Upper lobe of left lung (tissue), 6 donors: ENCODE measurements at regions not wholly inside any gene's neighbourhood (a gene's known extent, or its start where the extent isn't known, plus 50 kb on each side); places are given as distances from the start of the nearest gene placed in this dataset.

Source experiments
- ATAC-seq, 2 donors: fragments of 200-7000 bp; cut with Tn5 transposase; one replicate each; pipeline ENCODE4 v1.9.1; 2022; ENCODE audit warnings: mild to moderate bottlenecking in 2 of 2, moderate library complexity in 2 of 2; ENCODE audit not compliant: low FRiP score in 2 of 2
- DNase-seq, 2 donors: peaks; one replicate each; pipeline ENCODE4 v3.0.0-alpha.2; 2019 to 2020
- H3K27ac ChIP-seq, 4 donors: fragments of 200-600 bp; sonication (generic); one replicate each; pipeline ENCODE4 v1.5.1; 2016 to 2019
- H3K27me3 ChIP-seq, 4 donors: fragments of 200-600 bp; sonication (generic); one replicate each; pipeline ENCODE4 v1.5.1; 2017 to 2019
- H3K36me3 ChIP-seq, 4 donors: fragments of 200-600 bp; sonication (generic); one replicate each; pipeline ENCODE4 v1.5.1; 2016 to 2019
- H3K4me1 ChIP-seq, 4 donors: fragments of 200-600 bp; sonication (generic); one replicate each; pipeline ENCODE4 v1.5.1; 2018 to 2019
- H3K4me3 ChIP-seq, 4 donors: fragments of 200-600 bp; sonication (generic); one replicate each; pipeline ENCODE4 v1.5.1; 2017 to 2019; ENCODE audit warnings: mild to moderate bottlenecking in 2 of 4, moderate library complexity in 1 of 4
- H3K9me3 ChIP-seq, 4 donors: fragments of 200-600 bp; sonication (generic); one replicate each; pipeline ENCODE4 v1.5.1; 2018 to 2019
- EP300 ChIP-seq, 4 donors: sonication (generic); formaldehyde crosslinking; IDR thresholded peaks; one replicate each; pipeline ENCODE4 v1.5.1; 2017; ENCODE audit warnings: antibody characterized with exemption in 4 of 4, control low read depth in 2 of 4
- POLR2A ChIP-seq, 4 donors: fragments of 450-650 bp; IDR thresholded peaks; one replicate each; pipeline ENCODE4 v1.5.1; 2016 to 2017; ENCODE audit warnings: antibody characterized with exemption in 4 of 4, mild to moderate bottlenecking in 2 of 4
- POLR2AphosphoS5 ChIP-seq, 2 donors: sonication (generic); formaldehyde crosslinking; IDR thresholded peaks; one replicate each; pipeline ENCODE4 v1.5.1; 2017; ENCODE audit warnings: antibody characterized with exemption in 2 of 2
- WGBS, 2 donors: methylation state at CpG; one replicate each; pipeline ENCODE4 v1.1.5; 2017 to 2018; 5-methylcytosine and 5-hydroxymethylcytosine counted together
- TF ChIP-seq, protein P1 (sequence below), 6 experiments: fragments of 450-650 bp in 4 of 6; fragments of 200-600 bp in 2 of 6; sonication (generic) in 2 of 6; IDR thresholded peaks; one replicate each; pipeline ENCODE4 v1.5.1; 2016 to 2019; ENCODE audit warnings: antibody characterized with exemption in 6 of 6
- donor health status: DM: no; HTN: no; CAD: no; lungs with moderate emphysema.
- donor health status: DM: no; HTN: yes; CAD: no; lungs with severe emphysema.

DNA sequence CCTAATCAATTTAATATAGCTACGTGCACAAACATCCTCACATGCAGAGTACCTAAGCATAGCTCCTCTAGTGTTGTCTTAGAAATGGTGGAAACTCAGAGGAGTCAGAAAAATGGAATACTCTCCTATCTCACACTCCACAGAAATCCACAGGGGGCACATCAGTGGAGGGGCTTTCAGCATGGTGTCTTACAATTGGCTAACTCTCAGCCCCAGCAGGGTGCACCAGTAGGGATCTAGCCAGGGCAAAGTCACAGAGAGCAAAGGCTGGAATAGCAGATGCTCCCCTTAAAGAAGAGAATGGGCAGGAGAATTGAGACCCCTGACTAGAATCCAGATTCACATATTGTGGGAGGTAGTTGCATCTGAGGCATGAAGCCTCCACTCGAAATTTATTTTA lies 135.7 kb downstream of the MAIP1 start:
- Histone ChIP-seq H3K27me3 (no peaks in the 10 kb centered on the region), H3K9me3 (no peaks in the 10 kb centered on the region), H3K4me3 (no peak overlapping the region), H3K36me3 (no peaks in the 10 kb centered on the region), H3K27ac (no peak overlapping the region), H3K4me1 (no peaks in the 10 kb centered on the region)
- ATAC-seq: no peak
- WGBS, 2 donors: 64 to 88% methylated on average over 2 of the region's 2 CpGs
- TF ChIP-seq EP300 (IDR thresholded peaks at IDR 0.05) (no peak), POLR2AphosphoS5 (IDR thresholded peaks at IDR 0.05) (no peak), POLR2A (IDR thresholded peaks at IDR 0.05) (no peak)
- TF ChIP-seq, protein P1, sequence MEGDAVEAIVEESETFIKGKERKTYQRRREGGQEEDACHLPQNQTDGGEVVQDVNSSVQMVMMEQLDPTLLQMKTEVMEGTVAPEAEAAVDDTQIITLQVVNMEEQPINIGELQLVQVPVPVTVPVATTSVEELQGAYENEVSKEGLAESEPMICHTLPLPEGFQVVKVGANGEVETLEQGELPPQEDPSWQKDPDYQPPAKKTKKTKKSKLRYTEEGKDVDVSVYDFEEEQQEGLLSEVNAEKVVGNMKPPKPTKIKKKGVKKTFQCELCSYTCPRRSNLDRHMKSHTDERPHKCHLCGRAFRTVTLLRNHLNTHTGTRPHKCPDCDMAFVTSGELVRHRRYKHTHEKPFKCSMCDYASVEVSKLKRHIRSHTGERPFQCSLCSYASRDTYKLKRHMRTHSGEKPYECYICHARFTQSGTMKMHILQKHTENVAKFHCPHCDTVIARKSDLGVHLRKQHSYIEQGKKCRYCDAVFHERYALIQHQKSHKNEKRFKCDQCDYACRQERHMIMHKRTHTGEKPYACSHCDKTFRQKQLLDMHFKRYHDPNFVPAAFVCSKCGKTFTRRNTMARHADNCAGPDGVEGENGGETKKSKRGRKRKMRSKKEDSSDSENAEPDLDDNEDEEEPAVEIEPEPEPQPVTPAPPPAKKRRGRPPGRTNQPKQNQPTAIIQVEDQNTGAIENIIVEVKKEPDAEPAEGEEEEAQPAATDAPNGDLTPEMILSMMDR (IDR thresholded peaks at IDR 0.05): no peak
- no peak for DNase-seq

DNA sequence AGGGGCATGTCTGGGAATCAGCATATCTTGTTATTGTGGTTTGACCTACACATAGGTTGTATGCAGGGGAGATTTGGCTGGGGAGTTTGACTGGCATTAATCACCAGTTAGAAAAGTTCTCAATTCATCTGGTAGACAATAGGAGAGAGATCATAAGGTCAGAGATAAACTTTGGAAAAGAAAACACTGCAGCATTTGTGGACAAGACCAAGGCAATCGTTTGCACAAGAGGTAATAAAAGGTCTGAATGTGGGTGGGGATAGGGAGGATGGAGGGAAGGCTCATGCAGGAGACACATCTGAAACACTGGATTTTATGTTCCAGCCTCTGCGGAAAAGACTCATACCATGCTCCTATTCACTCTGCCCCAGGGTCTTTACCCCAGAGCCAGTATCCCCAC lies 136.9 kb downstream of the MAIP1 start:
- Histone ChIP-seq H3K27ac (no peak overlapping the region), H3K4me1 (no peaks in the 10 kb centered on the region)
- 64 to 68% methylated on average over 2 of the region's 2 CpGs for WGBS, 2 donors

GRCh38 chr2:200095436-200095835 lies 140.1 kb downstream of the MAIP1 start:
- H3K9me3 ChIP-seq: no peaks in the 10 kb centered on the region
- H3K27me3 ChIP-seq: no peaks in the 10 kb centered on the region
- H3K4me1 ChIP-seq: no peaks in the 10 kb centered on the region
- 93 to 98% methylated on average over 3 of the region's 3 CpGs for WGBS, 2 donors
- no peak for DNase-seq
- H3K4me3 ChIP-seq: no peak overlapping the region
- ATAC-seq: no peak
- H3K27ac ChIP-seq: no peak overlapping the region
- no peaks in the 10 kb centered on the region for H3K36me3 ChIP-seq
- TF ChIP-seq EP300 (IDR thresholded peaks at IDR 0.05): no peak
- no peak for TF ChIP-seq POLR2A (IDR thresholded peaks at IDR 0.05)
- no peak for TF ChIP-seq POLR2AphosphoS5 (IDR thresholded peaks at IDR 0.05)
- TF ChIP-seq, protein P1 (IDR thresholded peaks at IDR 0.05): no peak

More for the DNA sequence above, 136.9 kb downstream of the MAIP1 start:
- H3K36me3 ChIP-seq: no peaks in the 10 kb centered on the region
- H3K9me3 ChIP-seq: no peaks in the 10 kb centered on the region
- H3K4me3 ChIP-seq: no peak overlapping the region
- no peak for ATAC-seq
- TF ChIP-seq EP300 (IDR thresholded peaks at IDR 0.05) (no peak), POLR2A (IDR thresholded peaks at IDR 0.05) (no peak), POLR2AphosphoS5 (IDR thresholded peaks at IDR 0.05) (no peak)
- TF ChIP-seq, protein P1 (IDR thresholded peaks at IDR 0.05): no peak
- no peaks in the 10 kb centered on the region for H3K27me3 ChIP-seq
- DNase-seq: no peak

- DNase-seq (no peak), ATAC-seq (no peak)
- no peak for TF ChIP-seq EP300 (IDR thresholded peaks at IDR 0.05)
- TF ChIP-seq POLR2A (IDR thresholded peaks at IDR 0.05): no peak
- TF ChIP-seq POLR2AphosphoS5 (IDR thresholded peaks at IDR 0.05): no peak
- TF ChIP-seq, protein P1 (IDR thresholded peaks at IDR 0.05): no peak
- 85 to 92% methylated on average over 1 of the region's 1 CpG for WGBS, 2 donors
- H3K4me3 ChIP-seq: no peak overlapping the region
- no peaks in the 10 kb centered on the region for H3K36me3 ChIP-seq
- no peaks in the 10 kb centered on the region for H3K9me3 ChIP-seq
- no peaks in the 10 kb centered on the region for H3K4me1 ChIP-seq
- H3K27me3 ChIP-seq: no peaks in the 10 kb centered on the region
- no peak overlapping the region for H3K27ac ChIP-seq
Observed at GRCh38 chr2:200099256-200099655, 143.9 kb downstream of the MAIP1 start.

- TF ChIP-seq, protein P1 (IDR thresholded peaks at IDR 0.05): no peak
- TF ChIP-seq POLR2A (IDR thresholded peaks at IDR 0.05) (no peak), POLR2AphosphoS5 (IDR thresholded peaks at IDR 0.05) (no peak)
- no peak for ATAC-seq
- H3K9me3 ChIP-seq: no peaks in the 10 kb centered on the region
Observed at GRCh38 chr2:200100027-200100426, 144.6 kb downstream of the MAIP1 start.

More at GRCh38 chr2:200100027-200100426, 144.6 kb downstream of the MAIP1 start:
- H3K36me3 ChIP-seq: no peaks in the 10 kb centered on the region
- H3K27me3 ChIP-seq: no peaks in the 10 kb centered on the region
- no peak overlapping the region for H3K4me3 ChIP-seq
- H3K4me1 ChIP-seq: no peaks in the 10 kb centered on the region
- DNase-seq: no peak
- no peak overlapping the region for H3K27ac ChIP-seq
